ENCODE measurements at regions not wholly inside any gene's neighbourhood (a gene's known extent, or its start where the extent isn't known, plus 50 kb on each side); places are given as distances from the start of the nearest gene placed in this dataset.

GRCh38 chr12:28807535-28807934 lies 341.5 kb upstream of the FAR2 start:
- TF ChIP-seq EZH2 (IDR thresholded peaks at IDR 0.05; ENCODE audit: borderline replicate concordance, low read length) (no peak), CTCF (IDR thresholded peaks at IDR 0.05; ENCODE audit: low read length) (no peak)
